DMS114 treated with DMSO at 0.1 percent for 48 hours (cell line): ENCODE measurements at regions not wholly inside any gene's neighbourhood (a gene's known extent, or its start where the extent isn't known, plus 50 kb on each side); places are given as distances from the start of the nearest gene placed in this dataset.

Experiments
- DNase-seq: peaks from one replicate; lab custom pipeline; 2025; ENCODE audit not compliant: unreplicated experiment; lab: John Stamatoyannopoulos, UW

DNA sequence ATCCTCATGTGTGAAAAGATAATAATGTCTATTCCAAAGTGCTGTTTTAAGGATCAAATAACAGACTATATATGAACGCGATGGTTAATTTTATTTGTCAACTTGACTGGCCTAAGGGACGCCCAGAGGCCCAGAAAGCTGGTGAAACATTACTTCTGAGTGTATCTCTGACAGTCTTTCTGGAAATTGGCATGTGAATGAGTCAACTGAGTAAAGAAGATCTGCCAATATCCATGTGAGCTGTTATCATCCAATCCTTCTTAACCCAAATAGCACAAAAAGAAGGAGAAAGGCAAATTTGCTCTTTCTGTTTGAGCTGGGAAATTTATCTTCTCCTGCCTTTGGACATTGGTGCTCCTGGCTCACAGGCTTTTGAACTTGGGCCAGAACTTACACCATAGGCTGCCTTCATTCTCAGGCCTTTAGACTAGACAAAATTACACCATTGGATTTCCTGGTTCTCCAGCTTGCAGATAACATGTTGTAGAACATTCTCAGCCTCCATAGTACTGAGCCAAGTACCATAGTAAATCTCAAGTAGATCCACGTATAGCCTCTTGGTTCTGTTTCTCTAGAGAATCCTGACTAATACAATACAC lies 114.7 kb upstream of the DOCK10 start:
- no peak for DNase-seq

DNA sequence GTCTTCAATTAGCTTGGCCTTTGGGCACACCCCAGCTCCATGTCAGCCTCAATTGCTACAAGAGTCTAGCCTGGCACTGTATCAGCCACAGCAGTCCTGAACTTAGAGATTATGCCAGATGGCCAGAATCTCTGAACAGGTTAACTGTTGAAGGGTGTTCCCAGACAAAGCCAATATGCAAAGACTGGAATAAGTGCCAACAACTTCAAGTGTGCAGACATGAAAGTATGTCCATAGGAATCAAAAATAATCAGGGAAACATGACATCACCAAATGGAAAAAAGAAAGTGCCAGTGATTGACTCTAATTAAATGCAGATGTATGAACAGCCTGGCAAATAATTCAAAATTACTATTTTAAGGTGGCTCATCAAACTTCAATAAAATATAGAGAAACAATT lies 98.5 kb upstream of the DOCK10 start:
- DNase-seq, result no peak

DNA sequence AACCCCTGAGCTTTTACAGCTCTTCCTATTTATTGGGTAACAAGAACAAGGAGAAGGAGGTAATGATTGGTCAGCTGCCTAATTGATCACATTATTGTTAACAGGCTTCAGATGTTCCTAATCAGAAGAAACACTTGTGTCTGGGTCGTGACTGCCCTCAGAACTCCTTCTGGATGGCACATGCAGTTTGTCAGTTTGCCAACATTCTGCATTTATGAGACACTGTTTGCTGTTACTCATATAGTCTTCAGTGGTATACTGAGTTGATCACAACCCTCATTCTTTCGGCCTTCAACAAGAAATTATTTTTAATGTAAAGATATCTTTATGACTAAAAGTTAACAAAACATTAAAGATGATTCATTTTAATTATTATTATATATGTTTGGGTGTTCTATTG lies 95.7 kb upstream of the DOCK10 start:
- no peak for DNase-seq

DNA sequence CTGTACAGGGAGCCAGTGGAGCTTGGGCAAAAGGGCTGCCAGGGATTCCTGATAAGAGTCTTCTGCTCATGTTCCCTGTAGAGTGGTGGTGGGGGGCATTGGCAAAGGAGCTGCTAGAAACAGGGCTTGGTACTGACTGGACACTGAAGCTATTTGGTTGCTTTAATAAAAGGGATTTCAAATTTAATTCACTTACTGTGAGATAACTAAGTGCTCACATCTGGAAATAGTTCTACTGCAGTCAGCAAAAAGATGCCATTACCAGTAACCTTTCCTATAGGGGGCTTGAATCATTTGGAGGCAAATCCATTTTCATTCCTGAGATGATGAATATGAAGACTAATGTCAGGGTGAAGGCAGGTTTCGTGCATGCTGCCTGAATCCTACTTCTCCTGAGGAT lies 94.3 kb upstream of the DOCK10 start:
- no peak for DNase-seq

DNA sequence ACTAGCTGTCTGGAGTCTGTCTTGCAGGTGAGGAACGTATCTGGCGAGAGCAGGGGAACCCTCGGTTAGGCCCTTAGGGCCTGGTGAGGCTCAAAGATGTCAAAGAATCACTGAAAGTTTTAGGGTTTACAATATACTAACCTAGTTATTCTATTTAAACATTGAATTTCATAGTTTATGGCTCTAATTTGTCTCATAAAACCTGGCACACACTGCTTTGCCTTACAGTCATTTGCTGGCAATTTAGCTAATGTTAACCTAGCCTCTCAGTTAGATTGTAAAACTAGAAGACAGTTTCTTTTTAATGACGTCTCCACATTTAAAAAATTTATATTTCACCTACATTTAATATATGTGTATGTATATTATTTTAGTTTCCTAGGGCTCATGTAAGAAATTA lies 89.6 kb upstream of the DOCK10 start:
- no peak for DNase-seq

DNA sequence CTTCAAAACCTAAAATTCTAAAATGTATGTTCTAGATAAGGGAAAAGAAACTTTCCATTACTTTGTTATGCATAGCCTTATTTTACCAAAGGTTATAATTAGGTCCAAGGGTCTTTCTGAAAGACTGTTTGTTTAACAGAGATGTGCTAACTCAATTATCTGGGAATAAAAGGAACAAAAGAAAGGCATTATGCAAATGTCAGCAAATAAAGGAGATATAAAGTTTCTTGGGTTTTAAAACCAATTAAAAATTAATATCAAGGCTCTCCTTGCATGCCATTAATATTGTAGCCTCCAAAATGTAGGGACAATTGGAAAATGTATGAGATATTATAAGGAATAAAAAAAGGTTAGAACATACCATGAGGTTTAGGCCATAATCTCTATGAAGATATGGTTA lies 87.8 kb upstream of the DOCK10 start:
- no peak for DNase-seq

DNA sequence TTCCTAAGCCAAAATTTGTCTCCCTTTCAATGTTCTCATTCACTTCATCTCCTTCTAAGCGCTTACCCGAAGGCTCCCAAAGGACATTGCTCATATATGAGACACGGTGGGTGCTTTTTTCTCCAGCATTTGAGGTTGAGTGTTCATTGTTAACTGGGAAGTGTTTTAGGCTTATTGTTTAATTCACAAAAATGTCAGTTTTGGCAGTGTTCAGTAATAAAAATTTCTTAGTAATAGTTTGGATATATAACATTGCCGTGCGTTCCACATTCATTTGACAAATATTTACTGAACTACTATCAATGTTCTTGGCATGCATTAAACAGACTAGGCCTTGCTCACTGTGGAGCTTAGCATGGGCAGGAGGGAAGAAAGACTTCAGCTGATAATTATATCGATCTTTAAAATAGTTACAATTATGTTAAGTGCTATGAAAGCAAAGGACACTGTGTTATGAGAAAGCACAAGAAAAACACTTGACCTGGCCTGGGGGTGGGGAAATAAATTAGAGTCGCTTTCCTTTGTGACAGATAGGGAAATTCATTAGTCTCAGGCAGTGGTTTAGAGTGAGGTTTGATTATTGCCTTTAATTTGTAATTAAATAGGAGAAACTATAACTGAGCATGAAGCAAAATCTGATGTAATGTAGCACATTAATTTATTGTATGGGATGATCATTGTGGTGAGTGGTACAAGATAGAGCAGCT lies 82.2 kb upstream of the DOCK10 start:
- no peak for DNase-seq

DNA sequence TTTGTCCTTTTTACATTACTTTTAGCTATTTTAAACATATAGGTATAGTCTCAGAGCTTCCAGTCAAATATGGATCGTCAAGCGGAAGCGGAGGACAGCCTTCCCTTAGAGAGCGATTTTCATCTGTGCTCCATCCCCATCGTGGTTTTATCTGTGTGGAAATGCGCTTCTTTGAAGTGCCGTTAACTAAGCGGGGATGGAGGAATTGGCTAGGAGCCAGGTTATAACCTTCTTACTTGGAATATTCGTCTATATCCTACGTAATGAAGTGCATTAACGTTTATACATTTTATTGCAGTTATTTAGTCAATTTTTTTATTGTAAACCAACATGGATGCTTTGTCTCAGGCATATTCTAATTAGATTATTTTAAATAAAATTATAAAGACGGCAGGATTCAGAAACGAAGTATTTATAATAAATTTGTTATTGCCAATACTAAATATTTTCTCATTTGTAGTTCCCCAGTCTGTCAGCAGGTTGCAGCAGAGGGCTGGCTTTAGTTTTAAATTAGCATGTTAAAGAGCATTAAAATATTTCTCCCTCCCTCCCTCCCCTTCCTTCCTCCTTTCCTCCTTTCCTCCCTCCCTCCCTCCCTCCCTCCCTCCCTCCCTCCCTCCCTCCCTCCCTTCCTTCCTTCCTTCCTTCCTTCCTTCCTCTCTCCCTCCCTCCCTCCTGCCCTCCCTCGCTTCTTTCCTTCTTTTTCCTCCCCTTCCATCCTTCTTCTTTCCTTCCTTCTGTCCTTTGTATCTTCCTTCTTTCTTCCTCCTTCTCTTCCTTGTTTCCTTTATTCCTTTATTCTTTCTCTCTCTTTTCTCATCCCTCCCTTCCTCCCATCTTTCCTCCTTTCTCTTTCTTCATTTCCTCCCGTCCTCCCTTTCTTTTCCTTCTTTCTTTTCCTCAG lies 80.6 kb upstream of the DOCK10 start:
- no peak for DNase-seq

DNA sequence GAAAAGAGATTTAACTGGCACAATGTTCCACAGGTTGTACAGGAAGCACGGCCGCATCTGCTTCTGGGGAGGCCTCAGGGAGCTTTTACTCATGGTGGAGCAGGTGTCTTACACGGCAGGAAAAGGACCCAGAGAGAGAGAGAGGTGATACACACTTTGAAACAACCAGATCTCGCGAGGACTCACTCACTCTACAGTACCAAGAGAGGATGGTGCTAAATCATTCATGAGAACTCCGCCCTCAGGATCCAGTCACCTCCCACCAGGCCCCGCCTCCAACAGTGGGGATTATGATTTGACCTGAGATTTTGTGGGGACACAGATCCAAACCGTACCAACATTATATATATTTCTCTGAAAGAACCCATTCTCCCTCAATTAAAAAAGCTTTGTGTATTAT lies 79.7 kb upstream of the DOCK10 start:
- no peak for DNase-seq

DNA sequence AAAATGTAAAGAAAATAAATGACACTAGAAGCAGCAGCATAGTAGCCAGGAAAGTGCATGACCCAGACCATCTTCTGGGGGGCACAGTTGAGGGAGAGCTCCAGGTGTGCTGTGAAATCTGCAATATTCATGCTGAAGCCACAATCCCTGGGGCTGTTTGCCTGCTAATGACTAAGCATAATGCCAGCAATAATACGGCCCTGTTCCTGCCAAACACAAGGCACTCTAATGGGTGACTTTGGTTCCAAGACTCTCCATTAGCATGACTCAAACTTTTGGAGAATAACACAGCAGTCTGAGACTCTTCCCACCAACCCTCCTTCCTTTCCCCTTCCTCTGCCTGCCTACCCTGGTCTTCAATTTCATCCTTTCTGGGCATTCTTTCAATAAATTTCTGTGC lies 77.9 kb upstream of the DOCK10 start:
- no peak for DNase-seq

DNA sequence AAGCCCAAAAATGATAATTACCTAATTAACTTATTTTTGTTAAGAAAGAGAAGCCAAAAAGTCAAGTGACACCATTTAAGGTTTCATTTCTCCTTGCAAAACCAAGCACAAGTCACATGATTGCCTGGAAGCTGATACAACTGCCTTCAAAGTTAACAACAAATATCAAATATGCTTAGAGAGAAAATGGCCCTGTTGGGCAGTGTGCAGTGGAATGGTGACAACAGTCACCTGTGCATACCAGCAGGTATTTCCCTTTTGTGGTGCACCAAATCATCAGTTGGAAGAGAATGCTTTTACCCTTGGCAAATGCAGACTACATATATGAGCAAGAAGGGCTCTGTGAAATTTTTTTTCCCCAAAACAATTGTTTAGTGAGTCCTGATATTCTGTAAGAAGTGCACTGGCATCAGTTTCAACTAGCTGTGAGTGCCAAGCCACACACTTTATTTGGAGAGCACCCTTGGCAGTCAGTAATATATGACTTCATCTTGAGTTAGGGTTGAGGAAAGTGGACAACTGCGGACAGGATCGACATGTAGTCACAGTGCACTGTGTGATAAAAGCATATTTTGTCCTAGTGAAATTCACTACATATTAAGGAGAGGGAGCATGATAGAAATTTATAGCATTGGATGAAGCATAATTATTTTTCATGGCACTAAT lies 74.9 kb upstream of the DOCK10 start:
- DNase-seq, result no peak

DNA sequence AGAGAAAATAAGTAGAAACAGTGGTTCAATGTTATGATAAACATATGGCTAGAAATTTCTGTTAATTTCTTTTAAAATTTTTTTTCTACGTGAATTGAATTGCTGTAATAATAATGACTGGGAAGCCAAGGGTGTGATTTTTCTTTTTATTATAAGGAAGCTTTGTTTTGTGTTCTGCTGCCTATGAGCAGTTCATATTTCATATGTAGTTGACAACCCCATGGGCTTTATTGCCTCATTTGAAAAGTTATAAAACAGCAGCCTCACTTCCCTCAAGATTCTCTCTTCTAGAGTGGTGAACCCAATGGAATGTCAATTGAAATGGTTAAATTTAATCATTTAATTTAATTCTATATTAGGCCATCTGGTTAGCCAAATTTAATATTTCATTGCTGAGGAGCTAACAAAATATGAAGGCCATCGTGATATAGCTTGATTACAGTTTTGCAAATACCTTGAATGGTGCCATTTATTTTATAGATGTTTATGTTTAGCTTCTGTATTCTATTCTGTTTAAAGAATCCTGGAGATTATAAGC lies 72.6 kb upstream of the DOCK10 start:
- no peak for DNase-seq

DNA sequence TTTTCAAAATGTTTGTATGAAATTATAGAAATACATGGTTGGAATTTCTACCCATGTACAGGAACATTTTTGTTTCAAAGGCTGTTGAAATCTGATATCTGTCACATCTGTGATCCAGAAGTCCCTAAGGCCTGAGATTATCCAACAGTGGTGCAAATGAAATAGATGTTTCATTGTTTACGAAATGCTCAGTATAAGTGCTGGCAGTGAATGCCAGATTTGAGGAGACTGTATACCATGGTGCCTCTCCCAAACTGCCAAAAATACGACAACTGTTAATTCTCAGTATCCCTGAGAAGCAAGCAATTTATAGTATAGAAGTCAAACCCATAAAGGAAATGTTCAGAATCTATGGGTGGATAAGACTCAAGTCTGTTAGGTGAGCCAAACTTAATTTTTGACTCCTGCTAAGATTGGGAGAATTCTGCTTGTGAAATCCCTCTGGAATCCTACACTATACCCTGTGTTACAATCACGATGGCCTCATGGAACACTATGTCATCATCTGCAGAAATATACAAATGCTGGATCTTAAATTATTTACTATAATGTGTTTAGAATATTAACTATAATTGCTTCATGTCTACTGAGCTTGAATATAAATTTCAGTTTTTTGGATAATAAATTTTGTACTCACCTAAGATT lies 71.2 kb upstream of the DOCK10 start:
- DNase-seq, result no peak

DNA sequence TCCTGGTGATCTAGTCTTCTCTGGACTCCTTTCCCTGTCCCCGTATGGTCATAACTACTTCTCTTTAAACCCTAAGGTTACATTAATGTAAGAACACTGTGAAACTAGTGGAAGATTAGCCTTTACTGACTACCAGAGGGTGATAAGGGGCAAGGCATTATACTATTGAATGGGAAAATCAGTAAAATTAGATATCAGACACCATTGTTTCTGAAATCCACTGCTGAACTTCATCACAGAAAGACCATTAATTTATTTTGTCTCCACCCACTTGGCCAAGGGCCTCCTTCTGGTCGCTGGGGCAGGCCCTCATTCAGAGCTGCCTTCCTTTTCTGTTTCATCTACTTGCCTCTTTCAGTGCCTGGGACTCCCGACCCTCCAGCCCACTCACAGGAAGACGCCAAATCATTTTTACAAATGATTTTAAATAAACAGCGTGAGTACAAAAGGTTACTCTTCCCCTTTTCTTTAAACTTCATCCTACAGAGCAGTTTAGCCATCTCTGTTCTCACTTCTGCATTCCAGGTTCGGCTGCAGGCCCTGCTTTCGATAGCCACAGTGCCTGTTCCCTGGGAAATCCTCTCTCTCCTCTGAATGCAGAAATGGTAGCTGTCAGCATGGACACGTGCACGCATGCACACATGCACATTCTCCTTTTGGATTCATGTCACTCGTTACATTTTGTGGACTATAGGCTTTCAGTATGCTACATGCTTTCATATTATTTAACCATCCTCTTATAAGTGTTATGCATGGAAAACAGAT lies 70.3 kb upstream of the DOCK10 start:
- no peak for DNase-seq

DNA sequence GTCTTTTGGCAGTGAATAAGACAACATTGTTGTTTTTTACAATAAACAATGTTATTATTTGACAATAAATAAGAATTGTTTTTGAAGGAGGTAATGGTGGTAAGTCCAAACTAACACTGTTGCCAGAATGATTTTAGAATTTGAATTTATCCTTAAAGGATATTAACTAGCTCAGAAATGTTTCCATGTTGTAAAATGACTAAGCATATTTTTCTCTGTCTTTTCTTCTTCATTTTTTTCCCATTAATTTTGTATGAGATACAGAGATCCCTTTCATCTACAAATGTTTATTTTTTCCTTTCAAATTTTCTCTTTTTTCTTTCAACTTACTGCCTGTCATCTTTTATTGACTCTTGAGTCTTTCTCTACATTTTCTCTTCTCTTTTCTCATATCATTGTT lies 66.5 kb upstream of the DOCK10 start:
- no peak for DNase-seq

DNA sequence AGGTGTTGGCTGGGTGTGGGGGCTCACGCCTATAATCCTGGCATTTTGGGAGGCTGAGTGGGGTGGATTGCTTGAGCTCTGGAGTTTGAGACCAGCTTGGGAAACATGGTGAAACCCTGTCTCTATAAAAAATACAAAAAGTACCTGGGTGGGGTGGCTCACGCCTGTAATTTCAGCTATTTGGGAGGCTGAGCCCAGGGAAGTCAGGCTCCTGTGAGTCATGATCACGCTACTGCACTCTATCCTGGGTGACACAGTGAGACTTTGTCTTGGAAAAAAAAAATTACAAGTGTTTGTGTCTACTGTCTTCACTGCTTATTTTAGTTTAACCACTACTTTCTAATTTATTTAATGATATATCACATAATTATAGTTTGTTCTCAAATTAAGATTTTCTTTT lies 62.7 kb upstream of the DOCK10 start:
- no peak for DNase-seq

DNA sequence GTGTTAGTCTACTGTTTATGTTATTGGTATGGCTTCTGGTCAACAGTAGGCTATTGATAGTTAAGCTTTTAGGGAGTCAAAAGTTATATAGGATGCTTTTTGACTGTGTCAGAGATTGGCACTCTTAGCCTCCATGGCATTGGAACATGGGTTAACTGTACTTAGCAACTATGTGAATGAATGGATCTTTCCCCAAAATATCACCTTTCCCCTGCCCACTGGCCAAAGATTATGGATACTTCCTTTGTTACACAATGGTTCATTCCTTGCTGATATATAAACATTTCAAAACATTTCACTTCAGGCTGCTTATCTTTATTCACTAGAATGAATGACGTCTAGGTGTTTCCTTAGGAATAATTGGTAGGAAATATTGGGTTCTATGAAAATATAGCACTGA lies 62.1 kb upstream of the DOCK10 start:
- no peak for DNase-seq

DNA sequence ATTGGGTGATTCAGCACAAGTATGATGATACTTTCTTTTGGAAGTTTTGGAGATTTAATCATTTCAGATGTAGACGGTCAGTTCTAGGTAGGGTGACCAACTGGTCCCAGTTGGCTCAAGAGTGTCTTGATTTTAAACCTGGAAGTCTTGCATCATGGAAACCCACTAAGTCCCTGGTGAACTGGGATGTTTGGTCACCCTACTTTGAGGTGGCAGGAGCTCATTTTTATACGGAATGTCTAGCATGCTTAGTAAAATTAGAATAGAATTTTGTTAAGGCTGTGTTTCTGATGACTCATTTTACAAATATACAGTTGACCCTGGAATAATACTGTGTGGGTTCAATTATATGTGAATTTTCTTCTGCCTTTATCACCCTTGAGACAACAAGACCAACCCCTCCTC lies 61.5 kb upstream of the DOCK10 start:
- DNase-seq, result no peak

DNA sequence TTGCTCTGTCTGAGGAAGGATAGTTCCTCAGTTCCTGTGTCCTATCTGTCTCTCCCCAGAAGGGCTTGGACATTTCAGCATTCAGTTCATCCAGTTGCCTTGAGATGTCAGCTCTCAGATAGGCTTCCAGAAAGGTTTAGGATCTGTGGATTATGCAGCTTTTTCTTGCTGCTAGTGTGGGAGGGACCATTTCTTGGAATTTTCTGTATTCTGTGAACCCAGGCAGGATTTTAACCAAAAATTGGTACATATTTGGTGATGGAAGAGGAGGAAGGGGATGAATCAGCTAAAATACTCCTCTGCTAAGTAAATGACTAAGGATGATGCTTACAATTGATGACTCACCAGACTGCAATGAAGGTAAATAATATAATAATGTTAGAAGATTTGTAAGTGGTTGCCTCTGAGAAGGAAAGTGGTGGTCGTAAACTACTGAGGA lies 58.6 kb upstream of the DOCK10 start:
- no peak for DNase-seq

DNA sequence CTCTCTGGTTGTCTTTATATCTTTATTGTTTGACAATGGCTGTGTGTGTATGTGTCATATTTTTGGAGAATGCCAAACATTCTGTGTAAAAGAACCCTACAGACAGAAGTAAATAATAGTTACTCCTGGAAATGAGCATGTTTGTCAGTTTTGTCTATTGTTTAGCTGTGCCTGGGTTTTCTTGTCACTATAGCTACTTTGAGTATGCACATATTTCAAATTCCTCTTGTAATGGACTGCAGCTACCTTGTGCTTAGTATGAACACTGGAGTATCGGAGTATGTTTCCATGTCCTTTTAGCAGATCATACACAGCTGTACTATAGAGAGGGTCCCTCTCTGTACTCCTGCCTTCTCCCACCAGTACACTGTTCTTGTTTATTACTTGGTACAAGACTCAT lies 58.0 kb upstream of the DOCK10 start:
- DNase-seq, result no peak
